OCI-LY3 (cell line): ENCODE measurements at regions not wholly inside any gene's neighbourhood (a gene's known extent, or its start where the extent isn't known, plus 50 kb on each side); places are given as distances from the start of the nearest gene placed in this dataset.

Experiments
- CTCF ChIP-seq: fragments of 200-600, 300-600 bp; sonication (generic); IDR thresholded peaks from 2 replicates; pipeline ENCODE4 v1.5.1; 2014; ENCODE audit warnings: antibody characterized with exemption, low read length, low read depth
- EZH2phosphoT487 ChIP-seq: fragments of 200-600 bp; shearing (Covaris generic); IDR thresholded peaks from 2 replicates; pipeline ENCODE4 v1.6.1; 2018; ENCODE audit warnings: antibody characterized with exemption, mixed run types, low read depth

- TF ChIP-seq CTCF, result no peak
- TF ChIP-seq EZH2phosphoT487, result no peak
Observed at GRCh38 chr11:28727254-28727653, 619.1 kb downstream of the METTL15 start.
